ENCODE measurements at regions not wholly inside any gene's neighbourhood (a gene's known extent, or its start where the extent isn't known, plus 50 kb on each side); places are given as distances from the start of the nearest gene placed in this dataset.

DNA sequence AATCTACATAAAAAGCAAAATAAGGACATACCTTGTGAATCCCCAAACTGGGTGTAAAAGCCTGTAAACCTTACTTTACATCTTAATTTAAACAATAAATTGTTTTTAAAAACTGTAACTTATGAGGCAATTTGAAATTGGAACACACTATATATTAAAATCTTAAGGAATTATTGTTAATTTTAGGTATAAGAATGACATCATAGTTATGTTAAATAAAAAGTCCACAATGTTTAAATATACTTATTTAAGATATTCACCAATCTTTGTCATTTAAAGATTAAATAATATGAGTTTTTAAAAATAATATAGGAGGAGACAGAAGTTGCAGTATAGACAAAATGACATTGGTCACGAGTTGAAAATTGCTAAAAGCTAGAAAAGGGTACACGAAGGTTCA, 621.9 kb upstream of the POU3F2 start:
- H2AFZ ChIP-seq (ENCODE audit: low read length), result no peak overlapping the region
- H3K23me2 ChIP-seq (ENCODE audit: low read depth, low read length), result no peaks in the 10 kb centered on the region
- WGBS, 2 experiments (ENCODE audit: extremely low coverage in 1 of 2, insufficient coverage in 1 of 2, insufficient read length in 1 of 2, insufficient replicate concordance in 2 of 2, low coverage in 1 of 2, low lambda C conversion rate in 2 of 2, missing lambda C conversion rate in 1 of 2), result 89% methylated on average over 2 of the region's 2 CpGs; no CpG with 5 or more reads in 1 of the 2 experiments
- H3K4me3 ChIP-seq (ENCODE audit: extremely low read depth in 1 of 4, insufficient read depth in 2 of 4, low read depth in 3 of 4, low read length in 4 of 4), result no peak overlapping the region
- no peak overlapping the region for H3K18ac ChIP-seq (ENCODE audit: extremely low read depth, low read length)
- no peak overlapping the region for H4K8ac ChIP-seq (ENCODE audit: extremely low read depth, insufficient read depth, low read length)
- no peaks in the 10 kb centered on the region for H3K4me1 ChIP-seq (replicated peaks in 1 of 4; ENCODE audit: control insufficient read depth in 3 of 4, insufficient read depth in 4 of 4, low read length in 3 of 4)
- H2BK120ac ChIP-seq (replicated peaks; ENCODE audit: low read depth, low read length), result no peak overlapping the region
- no peak overlapping the region for H3K23ac ChIP-seq (ENCODE audit: insufficient read length)
- no peaks in the 10 kb centered on the region for H3K36me3 ChIP-seq (ENCODE audit: control insufficient read depth in 2 of 4, insufficient read depth in 4 of 4, low read length in 3 of 4)
- H3K56ac ChIP-seq (replicated peaks; ENCODE audit: insufficient read length, low read depth, low read length), result no peak overlapping the region
- no peaks in the 10 kb centered on the region for H3K9me3 ChIP-seq (ENCODE audit: insufficient read depth in 2 of 2, low read depth in 1 of 2, low read length in 1 of 2)
- POLR2A ChIA-PET (ENCODE audit: partially characterized antibody), result no interaction called here
- no peak overlapping the region for H3K9ac ChIP-seq (replicated peaks in 1 of 4; ENCODE audit: extremely low read depth in 1 of 4, low read depth in 3 of 4, low read length in 3 of 4)
- no peaks in the 10 kb centered on the region for H4K20me1 ChIP-seq (replicated peaks in 1 of 2; ENCODE audit: control insufficient read depth in 1 of 2, insufficient read depth in 2 of 2, low read length in 2 of 2)
- no peaks in the 10 kb centered on the region for H3K79me1 ChIP-seq (ENCODE audit: low read depth, low read length)
- H3K27ac ChIP-seq (ENCODE audit: low read depth, low read length), result no peak overlapping the region
- H3K4me2 ChIP-seq (ENCODE audit: insufficient read depth in 1 of 2, low read depth in 2 of 2, low read length in 2 of 2), result no peak overlapping the region
- H2BK15ac ChIP-seq (ENCODE audit: low read length), result no peak overlapping the region
- no peak for FAIRE-seq
- DNase-seq (ENCODE audit: low read depth in 1 of 2, low spot score in 2 of 2), result no peak
- H2BK12ac ChIP-seq (ENCODE audit: low read depth, low read length), result no peak overlapping the region
- H2AK5ac ChIP-seq (ENCODE audit: low read depth, low read length), result no peak overlapping the region
- no peaks in the 10 kb centered on the region for H3K27me3 ChIP-seq (replicated peaks in 1 of 4; ENCODE audit: control insufficient read depth in 3 of 4, extremely low read depth in 1 of 4, insufficient read depth in 3 of 4, low read length in 3 of 4)
- no peaks in the 10 kb centered on the region for H3K79me2 ChIP-seq (ENCODE audit: control insufficient read depth in 1 of 2, insufficient read depth in 2 of 2, low read length in 2 of 2)
- H2BK5ac ChIP-seq (ENCODE audit: low read depth, low read length), result no peak overlapping the region
- CTCF ChIA-PET (ENCODE audit: partially characterized antibody), result no interaction called here
- H2BK20ac ChIP-seq (ENCODE audit: low read length), result no peak overlapping the region
- H3K14ac ChIP-seq (ENCODE audit: insufficient read length), result no peak overlapping the region
- no peak overlapping the region for H3K4ac ChIP-seq (replicated peaks; ENCODE audit: insufficient read length, low read depth, low read length)
- no peak overlapping the region for H4K91ac ChIP-seq (replicated peaks; ENCODE audit: insufficient read length, low read length)
- no peak overlapping the region for H4K5ac ChIP-seq (ENCODE audit: insufficient read length, low read depth, low read length)
- TF ChIP-seq MAFK (IDR thresholded peaks at IDR 0.05; ENCODE audit: low read depth, low read length) (no peak), GABPA (IDR thresholded peaks at IDR 0.05; ENCODE audit: borderline replicate concordance, insufficient read depth, low read length) (no peak), SP2 (IDR thresholded peaks at IDR 0.05; ENCODE audit: low read length) (no peak), TAF1 (IDR thresholded peaks at IDR 0.05; ENCODE audit: low read depth, low read length) (no peak), BACH1 (IDR thresholded peaks at IDR 0.05; ENCODE audit: low read length) (no peak), CEBPB (IDR thresholded peaks at IDR 0.05; ENCODE audit: low read depth, low read length) (no peak), SRF (IDR thresholded peaks at IDR 0.05; ENCODE audit: low read depth, low read length) (no peak), POU5F1 (IDR thresholded peaks at IDR 0.05; ENCODE audit: low read depth, low read length) (no peak), RNF2 (IDR thresholded peaks at IDR 0.05; ENCODE audit: borderline replicate concordance, low read depth, low read length, missing control alignments, poor library complexity, severe bottlenecking) (no peak), TEAD4 (IDR thresholded peaks at IDR 0.05; ENCODE audit: low read depth, low read length) (no peak), SUZ12 (IDR thresholded peaks at IDR 0.05; ENCODE audit: low read length) (no peak), SP1 (IDR thresholded peaks at IDR 0.05; ENCODE audit: low read depth, low read length) (no peak), JUN (IDR thresholded peaks at IDR 0.05; ENCODE audit: low read depth, low read length) (no peak), HDAC2 (IDR thresholded peaks at IDR 0.05; ENCODE audit: borderline replicate concordance in 1 of 2, low read depth in 2 of 2, low read length in 2 of 2) (no peak), TAF7 (optimal IDR thresholded peaks at IDR 0.05; ENCODE audit: borderline replicate concordance, low read depth, low read length) (no peak)
- TF ChIP-seq, protein P1, sequence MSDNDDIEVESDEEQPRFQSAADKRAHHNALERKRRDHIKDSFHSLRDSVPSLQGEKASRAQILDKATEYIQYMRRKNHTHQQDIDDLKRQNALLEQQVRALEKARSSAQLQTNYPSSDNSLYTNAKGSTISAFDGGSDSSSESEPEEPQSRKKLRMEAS (IDR thresholded peaks at IDR 0.05), result no peak
